HepG2 (cell line): ENCODE measurements at regions not wholly inside any gene's neighbourhood (a gene's known extent, or its start where the extent isn't known, plus 50 kb on each side); places are given as distances from the start of the nearest gene placed in this dataset.

ENCODE experiments used
- ATAC-seq: fragments of 200-7000 bp; cut with Tn5 transposase; 3 replicates; pipeline ENCODE4 v1.9.1; 2020; ENCODE audit warnings: mild to moderate bottlenecking, moderate library complexity
- BruUV-seq: library from RNA; stranded (reverse); fragments of 400-500 nt; replicated peaks from 2 replicates; lab custom pipeline; 2021; lab: Mats Ljungman, UMichigan
- CTCF ChIA-PET: fragments of 300-600 bp; formaldehyde crosslinking; extraction: SDS; loops from one replicate; lab custom pipeline; 2021; ENCODE audit warnings: low total read pairs, inconsistent platforms, low intra/inter-chr PET ratio; lab: Yijun Ruan, JAX
- POLR2A ChIA-PET: fragments of 350-600 bp; sonication (Branson Sonifier 250); formaldehyde crosslinking; loops from one replicate; lab custom pipeline; 2020; ENCODE audit warnings: antibody characterized with exemption, inconsistent platforms; lab: Yijun Ruan, JAX
- DNase-seq: peaks from one replicate; pipeline ENCODE4 v3.0.0-alpha.2; 2015; ENCODE audit warnings: low spot score
- FAIRE-seq: peaks from 3 replicates; lab custom pipeline; 2011; peaks lifted over from hg19 to GRCh38; lab: Jason Lieb, UNC
- H2AFZ ChIP-seq: one replicate; pipeline ENCODE4 v1.6.1; 2011; ENCODE audit warnings: low read length, inconsistent platforms
- H3K27ac ChIP-seq: fragments of 300-600 bp; 3 replicates; pipeline ENCODE4 v1.8.0; 2011; ENCODE audit warnings: mixed run types, mild to moderate bottlenecking, mixed read lengths, low read length, inconsistent platforms; ENCODE audit not compliant: insufficient read depth; ENCODE audit errors: extremely low read length
- H3K27me3 ChIP-seq, 2 experiments: fragments of 200-600 bp in 1 of 2; 2 replicates in 1 of 2; 3 replicates in 1 of 2; pipeline versions ENCODE4 v1.6.0 to v1.8.0; 2011; ENCODE audit warnings: low read length in 2 of 2, mild to moderate bottlenecking in 2 of 2, moderate library complexity in 2 of 2, inconsistent platforms in 1 of 2; ENCODE audit not compliant: insufficient read depth in 2 of 2, control insufficient read depth in 1 of 2
- H3K36me3 ChIP-seq, 2 experiments: fragments of 200-600 bp in 1 of 2; replicated peaks in 1 of 2; 2 replicates in 1 of 2; 3 replicates in 1 of 2; pipeline versions ENCODE4 v1.5.1 to v1.8.0; 2011; ENCODE audit warnings: low read length in 2 of 2, inconsistent platforms in 1 of 2; ENCODE audit not compliant: insufficient read depth in 2 of 2, control insufficient read depth in 1 of 2
- H3K4me1 ChIP-seq: 2 replicates; pipeline ENCODE4 v1.5.1; 2012; ENCODE audit warnings: low read length, inconsistent platforms; ENCODE audit not compliant: insufficient read depth
- H3K4me2 ChIP-seq: 2 replicates; pipeline ENCODE4 v1.6.0; 2011; ENCODE audit warnings: low read depth, low read length, inconsistent platforms
- H3K4me3 ChIP-seq, 3 experiments: fragments of 200-600 bp in 1 of 3; sonication (generic), shearing (Covaris generic) in 1 of 3; replicated peaks in 1 of 3; 2 replicates each; pipeline ENCODE4 v1.5.1; 2011 to 2016; ENCODE audit warnings: low read length in 3 of 3, inconsistent platforms in 2 of 3, low read depth in 2 of 3, mild to moderate bottlenecking in 2 of 3, control low read depth in 1 of 3, mixed read lengths in 1 of 3; ENCODE audit not compliant: insufficient read depth in 1 of 3
- H3K79me2 ChIP-seq: one replicate; pipeline ENCODE4 v1.6.1; 2011; ENCODE audit warnings: low read length, inconsistent platforms; ENCODE audit not compliant: insufficient read depth
- H3K9ac ChIP-seq: 2 replicates; pipeline ENCODE4 v1.6.0; 2011; ENCODE audit warnings: mild to moderate bottlenecking, low read depth, low read length, inconsistent platforms; ENCODE audit not compliant: insufficient read depth
- H3K9me3 ChIP-seq: 2 replicates; pipeline ENCODE4 v1.5.1; 2012; ENCODE audit warnings: mild to moderate bottlenecking, low read length
- H4K20me1 ChIP-seq: 2 replicates; pipeline ENCODE4 v1.6.0; 2011; ENCODE audit warnings: inconsistent platforms, mild to moderate bottlenecking, low read length, moderate library complexity; ENCODE audit not compliant: insufficient read depth
- BORCS8-MEF2B ChIP-seq: sonication (generic); formaldehyde crosslinking; IDR thresholded peaks from 2 replicates; pipeline ENCODE4 v1.8.0; 2022; ENCODE audit warnings: mild to moderate bottlenecking, missing genetic modification reagents
- CAMTA2 ChIP-seq: sonication (generic); formaldehyde crosslinking; IDR thresholded peaks from 2 replicates; pipeline ENCODE4 v1.4.0; 2020; ENCODE audit warnings: mild to moderate bottlenecking, missing genetic modification reagents, borderline replicate concordance
- EED ChIP-seq: sonication (generic); formaldehyde crosslinking; IDR thresholded peaks from 2 replicates; pipeline ENCODE4 v1.5.0; 2020; ENCODE audit warnings: mild to moderate bottlenecking, missing genetic modification reagents
- GTF2F1 ChIP-seq: fragments of 150-350 bp; IDR thresholded peaks from 2 replicates; pipeline ENCODE4 v1.6.1; 2014; ENCODE audit warnings: low read length
- HDAC6 ChIP-seq: fragments of 200-600 bp; sonication (generic); IDR thresholded peaks from 2 replicates; pipeline ENCODE4 v1.7.0; 2017; ENCODE audit warnings: mild to moderate bottlenecking, antibody characterized with exemption, low read length, low read depth
- MBD4 ChIP-seq: IDR thresholded peaks from 2 replicates; pipeline ENCODE4 v1.6.1; 2012; ENCODE audit warnings: low read length, inconsistent platforms, borderline replicate concordance
- TEAD3 ChIP-seq: optimal IDR thresholded peaks from 2 replicates; pipeline ENCODE3; 2016; ENCODE audit warnings: borderline replicate concordance
- TP53 ChIP-seq: sonication (generic); formaldehyde crosslinking; conservative IDR thresholded peaks from 2 replicates; pipeline ENCODE4 v1.4.0; 2020; ENCODE audit warnings: missing genetic modification reagents
- YEATS2 ChIP-seq: sonication (generic); formaldehyde crosslinking; IDR thresholded peaks from 2 replicates; pipeline ENCODE4 v1.4.0; 2020; ENCODE audit warnings: missing genetic modification reagents, borderline replicate concordance
- ZFP36L1 ChIP-seq: sonication (generic); formaldehyde crosslinking; IDR thresholded peaks from 2 replicates; pipeline ENCODE4 v1.8.0; 2022; ENCODE audit warnings: mild to moderate bottlenecking, missing genetic modification reagents, moderate library complexity
- ZFP90 ChIP-seq: sonication (generic); formaldehyde crosslinking; IDR thresholded peaks from 2 replicates; pipeline ENCODE4 v1.8.0; 2022; ENCODE audit warnings: missing genetic modification reagents, mild to moderate bottlenecking, inconsistent platforms, borderline replicate concordance
- ZNF253 ChIP-seq: sonication (generic); formaldehyde crosslinking; IDR thresholded peaks from 2 replicates; pipeline ENCODE4 v1.8.0; 2022; ENCODE audit warnings: mild to moderate bottlenecking, missing genetic modification reagents, borderline replicate concordance
- ZSCAN21 ChIP-seq: sonication (generic); formaldehyde crosslinking; IDR thresholded peaks from 2 replicates; pipeline ENCODE4 v1.8.0; 2022; ENCODE audit warnings: mild to moderate bottlenecking, missing genetic modification reagents, moderate library complexity, borderline replicate concordance
- WGBS: methylation state at CpG from one replicate; pipeline ENCODE4 v1.1.6; 2017; ENCODE audit warnings: low lambda C conversion rate; 5-methylcytosine and 5-hydroxymethylcytosine counted together
- in situ Hi-C: cut with HindIII; loops from 2 replicates; pipeline ENCODE4 v1.10.0; 2017; ENCODE audit warnings: low pct_unique_long_range_greater_than_20kb; ENCODE audit not compliant: extremely low pct_ligation_motif_present
- intact Hi-C: fragments of 100-400 bp; cut with micrococcal nuclease; formaldehyde crosslinking; loops from one replicate; pipeline ENCODE4 v1.10.0; 2022; ENCODE audit not compliant: unreplicated experiment
- TF ChIP-seq, protein P1 (sequence below): sonication (generic); formaldehyde crosslinking; IDR thresholded peaks from 2 replicates; pipeline ENCODE4 v1.4.0; 2020; ENCODE audit warnings: mild to moderate bottlenecking, missing genetic modification reagents
- TF ChIP-seq, protein P2 (sequence below): sonication (generic); formaldehyde crosslinking; IDR thresholded peaks from 2 replicates; pipeline ENCODE4 v1.9.0; 2021; ENCODE audit warnings: missing genetic modification reagents, borderline replicate concordance
- TF ChIP-seq, protein P3 (sequence below): IDR thresholded peaks from 2 replicates; pipeline ENCODE4 v1.6.1; 2018; ENCODE audit warnings: missing genetic modification reagents

DNA sequence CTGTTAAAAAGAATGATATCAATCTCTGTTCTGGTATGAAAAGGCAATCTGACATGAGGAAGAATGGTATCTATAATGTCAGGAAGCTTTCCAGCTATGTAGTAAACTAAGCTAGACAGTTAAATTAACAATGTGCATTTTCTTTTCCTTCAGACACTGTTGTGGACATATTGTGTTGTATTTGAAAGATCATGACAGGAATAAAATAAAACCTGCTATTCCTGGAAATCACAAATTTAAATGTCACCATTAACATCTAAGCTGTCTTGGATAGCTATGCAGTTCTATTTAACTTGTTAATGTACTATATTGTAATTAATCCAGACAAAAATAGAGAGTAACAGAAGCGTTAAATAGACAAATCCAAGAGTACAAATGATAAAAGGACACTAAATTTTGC lies 297.4 kb upstream of the LUZP2 start:
- TF ChIP-seq BORCS8-MEF2B (no peak), ZSCAN21 (CRISPR knock-in tag) (no peak), ZNF253 (CRISPR knock-in tag) (no peak), HDAC6 (no peak), GTF2F1 (no peak), ZFP90 (CRISPR knock-in tag) (no peak), ZFP36L1 (CRISPR knock-in tag) (no peak), CAMTA2 (no peak), MBD4 (no peak), TEAD3 (no peak), YEATS2 (CRISPR knock-in tag) (no peak), TP53 (CRISPR knock-in tag) (no peak), EED (CRISPR knock-in tag) (no peak)
- TF ChIP-seq, protein P1, sequence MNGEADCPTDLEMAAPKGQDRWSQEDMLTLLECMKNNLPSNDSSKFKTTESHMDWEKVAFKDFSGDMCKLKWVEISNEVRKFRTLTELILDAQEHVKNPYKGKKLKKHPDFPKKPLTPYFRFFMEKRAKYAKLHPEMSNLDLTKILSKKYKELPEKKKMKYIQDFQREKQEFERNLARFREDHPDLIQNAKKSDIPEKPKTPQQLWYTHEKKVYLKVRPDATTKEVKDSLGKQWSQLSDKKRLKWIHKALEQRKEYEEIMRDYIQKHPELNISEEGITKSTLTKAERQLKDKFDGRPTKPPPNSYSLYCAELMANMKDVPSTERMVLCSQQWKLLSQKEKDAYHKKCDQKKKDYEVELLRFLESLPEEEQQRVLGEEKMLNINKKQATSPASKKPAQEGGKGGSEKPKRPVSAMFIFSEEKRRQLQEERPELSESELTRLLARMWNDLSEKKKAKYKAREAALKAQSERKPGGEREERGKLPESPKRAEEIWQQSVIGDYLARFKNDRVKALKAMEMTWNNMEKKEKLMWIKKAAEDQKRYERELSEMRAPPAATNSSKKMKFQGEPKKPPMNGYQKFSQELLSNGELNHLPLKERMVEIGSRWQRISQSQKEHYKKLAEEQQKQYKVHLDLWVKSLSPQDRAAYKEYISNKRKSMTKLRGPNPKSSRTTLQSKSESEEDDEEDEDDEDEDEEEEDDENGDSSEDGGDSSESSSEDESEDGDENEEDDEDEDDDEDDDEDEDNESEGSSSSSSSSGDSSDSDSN (CRISPR knock-in tag) = no peak
- TF ChIP-seq, protein P2, sequence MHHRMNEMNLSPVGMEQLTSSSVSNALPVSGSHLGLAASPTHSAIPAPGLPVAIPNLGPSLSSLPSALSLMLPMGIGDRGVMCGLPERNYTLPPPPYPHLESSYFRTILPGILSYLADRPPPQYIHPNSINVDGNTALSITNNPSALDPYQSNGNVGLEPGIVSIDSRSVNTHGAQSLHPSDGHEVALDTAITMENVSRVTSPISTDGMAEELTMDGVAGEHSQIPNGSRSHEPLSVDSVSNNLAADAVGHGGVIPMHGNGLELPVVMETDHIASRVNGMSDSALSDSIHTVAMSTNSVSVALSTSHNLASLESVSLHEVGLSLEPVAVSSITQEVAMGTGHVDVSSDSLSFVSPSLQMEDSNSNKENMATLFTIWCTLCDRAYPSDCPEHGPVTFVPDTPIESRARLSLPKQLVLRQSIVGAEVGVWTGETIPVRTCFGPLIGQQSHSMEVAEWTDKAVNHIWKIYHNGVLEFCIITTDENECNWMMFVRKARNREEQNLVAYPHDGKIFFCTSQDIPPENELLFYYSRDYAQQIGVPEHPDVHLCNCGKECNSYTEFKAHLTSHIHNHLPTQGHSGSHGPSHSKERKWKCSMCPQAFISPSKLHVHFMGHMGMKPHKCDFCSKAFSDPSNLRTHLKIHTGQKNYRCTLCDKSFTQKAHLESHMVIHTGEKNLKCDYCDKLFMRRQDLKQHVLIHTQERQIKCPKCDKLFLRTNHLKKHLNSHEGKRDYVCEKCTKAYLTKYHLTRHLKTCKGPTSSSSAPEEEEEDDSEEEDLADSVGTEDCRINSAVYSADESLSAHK = no peak
- TF ChIP-seq, protein P3, sequence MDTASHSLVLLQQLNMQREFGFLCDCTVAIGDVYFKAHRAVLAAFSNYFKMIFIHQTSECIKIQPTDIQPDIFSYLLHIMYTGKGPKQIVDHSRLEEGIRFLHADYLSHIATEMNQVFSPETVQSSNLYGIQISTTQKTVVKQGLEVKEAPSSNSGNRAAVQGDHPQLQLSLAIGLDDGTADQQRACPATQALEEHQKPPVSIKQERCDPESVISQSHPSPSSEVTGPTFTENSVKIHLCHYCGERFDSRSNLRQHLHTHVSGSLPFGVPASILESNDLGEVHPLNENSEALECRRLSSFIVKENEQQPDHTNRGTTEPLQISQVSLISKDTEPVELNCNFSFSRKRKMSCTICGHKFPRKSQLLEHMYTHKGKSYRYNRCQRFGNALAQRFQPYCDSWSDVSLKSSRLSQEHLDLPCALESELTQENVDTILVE = no peak
- Histone ChIP-seq H3K4me1 (no peaks in the 10 kb centered on the region), H3K9ac (no peak overlapping the region), H3K27ac (no peak overlapping the region), H4K20me1 (no peaks in the 10 kb centered on the region), H3K4me2 (no peak overlapping the region), H3K9me3 (no peaks in the 10 kb centered on the region), H3K4me3 (no peak overlapping the region), H2AFZ (no peak overlapping the region), H3K79me2 (no peaks in the 10 kb centered on the region), H3K36me3 (no peaks in the 10 kb centered on the region), H3K27me3 (no peaks in the 10 kb centered on the region)
- DNase-seq = no peak
- 0% methylated on average over 1 of the region's 1 CpG for WGBS
- BruUV-seq = no TSS peak
- intact Hi-C loops (no loop called here), in situ Hi-C loops (no loop called here)
- ChIA-PET POLR2A (no interaction called here), CTCF (no interaction called here)
- ATAC-seq = no peak
- FAIRE-seq = no peak
